IMR-90 (cell line): ENCODE measurements at regions not wholly inside any gene's neighbourhood (a gene's known extent, or its start where the extent isn't known, plus 50 kb on each side); places are given as distances from the start of the nearest gene placed in this dataset.

ENCODE experiments used
- ATAC-seq: fragments of 200-7000 bp; cut with Tn5 transposase; 2 replicates; pipeline ENCODE4 v1.9.1; 2020; ENCODE audit warnings: low read depth, mild to moderate bottlenecking, moderate library complexity
- BruUV-seq: library from RNA; stranded (reverse); fragments of 400-500 nt; replicated peaks from 2 replicates; lab custom pipeline; 2021; lab: Mats Ljungman, UMichigan
- CTCF ChIA-PET: fragments of 300-600 bp; formaldehyde crosslinking; extraction: SDS; loops from one replicate; lab custom pipeline; 2021; ENCODE audit warnings: antibody characterized with exemption; lab: Yijun Ruan, JAX
- POLR2A ChIA-PET: fragments of 300-600 bp; sonication (Branson Sonifier 250); formaldehyde crosslinking; loops from one replicate; lab custom pipeline; 2022; ENCODE audit warnings: antibody characterized with exemption; ENCODE audit not compliant: unreplicated experiment; lab: Charles Lee
- DNase-seq: peaks from one replicate; pipeline ENCODE4 v3.0.0; 2013
- H2AFZ ChIP-seq: replicated peaks from 2 replicates; pipeline ENCODE3; 2013; ENCODE audit warnings: low read length, mild to moderate bottlenecking; ENCODE audit not compliant: poor library complexity
- H2AK5ac ChIP-seq: 2 replicates; pipeline ENCODE4 v1.6.1; 2013; ENCODE audit warnings: low read depth, low read length, inconsistent platforms
- H2AK9ac ChIP-seq: replicated peaks from 2 replicates; pipeline ENCODE3; 2013; ENCODE audit warnings: mild to moderate bottlenecking, low read depth, low read length, moderate library complexity; ENCODE audit not compliant: poor library complexity
- H2BK120ac ChIP-seq: 2 replicates; pipeline ENCODE4 v1.6.1; 2013; ENCODE audit warnings: low read depth, low read length, inconsistent platforms
- H2BK15ac ChIP-seq: 3 replicates; pipeline ENCODE4 v1.6.1; 2013; ENCODE audit warnings: low read depth, low read length, inconsistent platforms
- H2BK20ac ChIP-seq: 2 replicates; pipeline ENCODE4 v1.6.1; 2013; ENCODE audit warnings: low read depth, mild to moderate bottlenecking, inconsistent platforms, low read length, moderate library complexity
- H2BK5ac ChIP-seq: 2 replicates; pipeline ENCODE4 v1.6.1; 2013; ENCODE audit warnings: mild to moderate bottlenecking, low read depth, low read length, inconsistent platforms; ENCODE audit not compliant: poor library complexity, severe bottlenecking
- H3K14ac ChIP-seq: replicated peaks from 2 replicates; pipeline ENCODE4 v1.6.1; 2013; ENCODE audit warnings: low read depth, low read length, inconsistent platforms
- H3K18ac ChIP-seq: 2 replicates; pipeline ENCODE4 v1.6.1; 2013; ENCODE audit warnings: low read depth, low read length, control low read depth
- H3K23ac ChIP-seq: 2 replicates; pipeline ENCODE4 v1.6.1; 2013; ENCODE audit warnings: low read depth, low read length, inconsistent platforms
- H3K27ac ChIP-seq: 2 replicates; pipeline ENCODE4 v1.5.1; 2013; ENCODE audit warnings: mild to moderate bottlenecking, control low read depth, low read length; ENCODE audit not compliant: insufficient read depth
- H3K27me3 ChIP-seq: 2 replicates; pipeline ENCODE4 v1.6.1; 2013; ENCODE audit warnings: low read length; ENCODE audit not compliant: control insufficient read depth, insufficient read depth
- H3K36me3 ChIP-seq: 2 replicates; pipeline ENCODE4 v1.6.1; 2013; ENCODE audit warnings: low read length, mixed read lengths; ENCODE audit not compliant: control insufficient read depth, insufficient read depth
- H3K4ac ChIP-seq: 2 replicates; pipeline ENCODE4 v1.6.1; 2013; ENCODE audit warnings: low read depth, low read length, inconsistent platforms
- H3K4me1 ChIP-seq: 2 replicates; pipeline ENCODE4 v1.6.1; 2013; ENCODE audit warnings: low read length, mixed read lengths; ENCODE audit not compliant: control insufficient read depth, insufficient read depth
- H3K4me2 ChIP-seq: 2 replicates; pipeline ENCODE4 v1.6.1; 2013; ENCODE audit warnings: low read depth, mild to moderate bottlenecking, control low read depth, low read length, moderate library complexity
- H3K4me3 ChIP-seq: 2 replicates; pipeline ENCODE4 v1.5.1; 2013; ENCODE audit warnings: low read depth, mild to moderate bottlenecking, control low read depth, low read length, moderate library complexity; ENCODE audit not compliant: insufficient read depth
- H3K56ac ChIP-seq: 2 replicates; pipeline ENCODE4 v1.6.1; 2013; ENCODE audit warnings: low read length, inconsistent platforms; ENCODE audit not compliant: insufficient read depth; ENCODE audit errors: extremely low read depth
- H3K79me1 ChIP-seq, 2 experiments: 2 replicates each; pipeline ENCODE4 v1.6.1; 2013; ENCODE audit warnings: low read length in 2 of 2, inconsistent platforms in 1 of 2, low read depth in 1 of 2
- H3K9ac ChIP-seq: 2 replicates; pipeline ENCODE4 v1.6.1; 2013; ENCODE audit warnings: low read depth, low read length, control low read depth
- H3K9me1 ChIP-seq: 2 replicates; pipeline ENCODE4 v1.6.1; 2013; ENCODE audit warnings: low read length, inconsistent platforms; ENCODE audit not compliant: insufficient read depth
- H3K9me3 ChIP-seq: 2 replicates; pipeline ENCODE4 v1.6.1; 2013; ENCODE audit warnings: low read length; ENCODE audit not compliant: control insufficient read depth, insufficient read depth
- H4K20me1 ChIP-seq: 2 replicates; pipeline ENCODE4 v1.6.1; 2013; ENCODE audit warnings: low read length, inconsistent platforms; ENCODE audit not compliant: insufficient read depth
- H4K5ac ChIP-seq: 2 replicates; pipeline ENCODE4 v1.6.1; 2013; ENCODE audit warnings: mild to moderate bottlenecking, low read depth, low read length, control low read depth
- H4K8ac ChIP-seq, 2 experiments: 2 replicates each; pipeline ENCODE4 v1.6.1; 2013; ENCODE audit warnings: low read depth in 2 of 2, low read length in 2 of 2, control low read depth in 1 of 2, inconsistent platforms in 1 of 2
- H4K91ac ChIP-seq: 2 replicates; pipeline ENCODE4 v1.6.1; 2013; ENCODE audit warnings: low read depth, low read length, inconsistent platforms; ENCODE audit not compliant: insufficient read depth
- BHLHE40 ChIP-seq: fragments of 150-350 bp; IDR thresholded peaks from 2 replicates; pipeline ENCODE4 v1.6.1; 2016; ENCODE audit warnings: mild to moderate bottlenecking, low read depth, low read length
- CEBPB ChIP-seq: IDR thresholded peaks from 2 replicates; pipeline ENCODE4 v1.6.1; 2012; ENCODE audit warnings: low read depth, low read length, improper control_type of control experiment
- CHD1 ChIP-seq: IDR thresholded peaks from 2 replicates; pipeline ENCODE4 v1.6.1; 2012; ENCODE audit warnings: low read depth, low read length, improper control_type of control experiment
- ELK1 ChIP-seq: fragments of 150-350 bp; IDR thresholded peaks from 2 replicates; pipeline ENCODE4 v1.6.1; 2016; ENCODE audit warnings: low read depth, mild to moderate bottlenecking, low read length, moderate library complexity, borderline replicate concordance
- FOS ChIP-seq: fragments of 150-350 bp; IDR thresholded peaks from 2 replicates; pipeline ENCODE4 v1.6.1; 2016; ENCODE audit warnings: low read depth, low read length
- MAFK ChIP-seq: IDR thresholded peaks from 2 replicates; pipeline ENCODE4 v1.6.1; 2012; ENCODE audit warnings: low read depth, low read length, improper control_type of control experiment
- MAZ ChIP-seq: IDR thresholded peaks from 2 replicates; pipeline ENCODE4 v1.6.1; 2012; ENCODE audit warnings: low read depth, mild to moderate bottlenecking, low read length, improper control_type of control experiment, moderate library complexity, borderline replicate concordance
- MXI1 ChIP-seq: IDR thresholded peaks from 2 replicates; pipeline ENCODE4 v1.6.1; 2012; ENCODE audit warnings: low read depth, mild to moderate bottlenecking, low read length, moderate library complexity, borderline replicate concordance
- NFE2L2 ChIP-seq: fragments of 150-350 bp; IDR thresholded peaks from 2 replicates; pipeline ENCODE4 v1.6.1; 2016; ENCODE audit warnings: low read depth, mild to moderate bottlenecking, low read length
- POLR2A ChIP-seq: IDR thresholded peaks from 2 replicates; pipeline ENCODE4 v1.6.1; 2012; ENCODE audit warnings: mild to moderate bottlenecking, low read depth, low read length
- RAD21 ChIP-seq: IDR thresholded peaks from 2 replicates; pipeline ENCODE4 v1.6.1; 2012; ENCODE audit warnings: low read length, improper control_type of control experiment
- RCOR1 ChIP-seq: IDR thresholded peaks from 2 replicates; pipeline ENCODE4 v1.6.1; 2012; ENCODE audit warnings: mild to moderate bottlenecking, low read length, improper control_type of control experiment; ENCODE audit not compliant: insufficient replicate concordance
- RFX5 ChIP-seq: IDR thresholded peaks from 2 replicates; pipeline ENCODE4 v1.8.0; 2012; ENCODE audit warnings: low read depth, mild to moderate bottlenecking, low read length, moderate library complexity
- SMC3 ChIP-seq: fragments of 150-350 bp; IDR thresholded peaks from 2 replicates; pipeline ENCODE4 v1.6.1; 2016; ENCODE audit warnings: low read depth, mild to moderate bottlenecking, antibody characterized with exemption, low read length, moderate library complexity
- WGBS, 2 experiments: methylation state at CpG; one replicate each; pipeline versions ENCODE4 v1.1.5 to v1.1.7; 2013; ENCODE audit warnings: missing lambda C conversion rate in 2 of 2; ENCODE audit not compliant: insufficient read length in 1 of 2; ENCODE audit errors: extremely low coverage in 2 of 2; 5-methylcytosine and 5-hydroxymethylcytosine counted together
- dilution Hi-C: fragments of 300-500 bp; cut with HindIII; formaldehyde crosslinking; loops from one replicate; pipeline ENCODE4 v1.14.3; 2018; ENCODE audit warnings: low sequenced_read_pairs; ENCODE audit not compliant: unreplicated experiment
- in situ Hi-C: fragments of 300-500 bp; cut with MboI; formaldehyde crosslinking; loops from 3 replicates; pipeline ENCODE4 v1.14.3; 2019; ENCODE audit warnings: low sequenced_read_pairs, inconsistent platforms, mixed read lengths
- intact Hi-C: fragments of 100-400 bp; cut with micrococcal nuclease; formaldehyde crosslinking; loops from 2 replicates; pipeline ENCODE4 v1.10.0; 2022
- TF ChIP-seq, protein P1 (sequence below): conservative IDR thresholded peaks from 2 replicates; pipeline ENCODE4 v1.5.1; 2012; ENCODE audit warnings: mild to moderate bottlenecking, low read depth, low read length, improper control_type of control experiment
- TF ChIP-seq, protein P2 (sequence below): fragments of 150-350 bp; IDR thresholded peaks from 2 replicates; pipeline ENCODE4 v1.6.1; 2017; ENCODE audit warnings: mild to moderate bottlenecking, antibody characterized with exemption, low read length, low read depth

GRCh38 chr9:81028504-81028903, 660.8 kb downstream of the TLE1 start:
- H3K79me1 ChIP-seq = no peaks in the 10 kb centered on the region
- in situ Hi-C loops = no loop called here
- intact Hi-C loops = no loop called here
- no peaks in the 10 kb centered on the region for H3K36me3 ChIP-seq
- no peak overlapping the region for H3K9ac ChIP-seq
- H4K8ac ChIP-seq = no peak overlapping the region
- no TSS peak for BruUV-seq
- no peak overlapping the region for H3K14ac ChIP-seq
- H3K9me1 ChIP-seq = no peaks in the 10 kb centered on the region; the same call in 1 of the 2 replicates
- H4K5ac ChIP-seq = no peak overlapping the region
- ATAC-seq = peak; percentile 88
- no peak overlapping the region for H2BK20ac ChIP-seq
- no CpG with 5 or more reads among the region's 4 CpGs for WGBS, 2 experiments
- H3K27me3 ChIP-seq = no peaks in the 10 kb centered on the region
- no peak overlapping the region for H3K23ac ChIP-seq
- dilution Hi-C loops = no loop called here
- H3K9me3 ChIP-seq = no peaks in the 10 kb centered on the region
- no peak overlapping the region for H3K27ac ChIP-seq
- ChIA-PET POLR2A (no interaction called here), CTCF (no interaction called here)
- DNase-seq = peak; percentile 97
- no peak overlapping the region for H2BK15ac ChIP-seq
- H2BK120ac ChIP-seq = no peak overlapping the region; the same call in 1 of the 2 replicates
- no peak overlapping the region for H2BK5ac ChIP-seq
- no peak overlapping the region for H2AK9ac ChIP-seq
- no peaks in the 10 kb centered on the region for H4K20me1 ChIP-seq
- no peak overlapping the region for H2AFZ ChIP-seq
- H3K4me2 ChIP-seq = 0 out of 2 replicates have a peak overlapping the region, but pooled peaks have one; percentile 1
- H2AK5ac ChIP-seq = no peak overlapping the region
- no peak overlapping the region for H3K4ac ChIP-seq
- no peak overlapping the region for H3K4me3 ChIP-seq
- TF ChIP-seq NFE2L2 (no peak), CHD1 (no peak), MAZ (no peak), FOS (peak; percentile 92), CEBPB (peak; percentile 74), RFX5 (no peak), ELK1 (no peak), RCOR1 (peak; percentile 81), RAD21 (peak; percentile 16; the same call in 1 of the 2 replicates), BHLHE40 (peak; percentile 36; the same call in 1 of the 2 replicates), SMC3 (no peak), MXI1 (no peak), POLR2A (no peak), MAFK (0 out of 2 replicates have a peak, but pooled peaks have one; percentile 13)
- TF ChIP-seq, protein P1, sequence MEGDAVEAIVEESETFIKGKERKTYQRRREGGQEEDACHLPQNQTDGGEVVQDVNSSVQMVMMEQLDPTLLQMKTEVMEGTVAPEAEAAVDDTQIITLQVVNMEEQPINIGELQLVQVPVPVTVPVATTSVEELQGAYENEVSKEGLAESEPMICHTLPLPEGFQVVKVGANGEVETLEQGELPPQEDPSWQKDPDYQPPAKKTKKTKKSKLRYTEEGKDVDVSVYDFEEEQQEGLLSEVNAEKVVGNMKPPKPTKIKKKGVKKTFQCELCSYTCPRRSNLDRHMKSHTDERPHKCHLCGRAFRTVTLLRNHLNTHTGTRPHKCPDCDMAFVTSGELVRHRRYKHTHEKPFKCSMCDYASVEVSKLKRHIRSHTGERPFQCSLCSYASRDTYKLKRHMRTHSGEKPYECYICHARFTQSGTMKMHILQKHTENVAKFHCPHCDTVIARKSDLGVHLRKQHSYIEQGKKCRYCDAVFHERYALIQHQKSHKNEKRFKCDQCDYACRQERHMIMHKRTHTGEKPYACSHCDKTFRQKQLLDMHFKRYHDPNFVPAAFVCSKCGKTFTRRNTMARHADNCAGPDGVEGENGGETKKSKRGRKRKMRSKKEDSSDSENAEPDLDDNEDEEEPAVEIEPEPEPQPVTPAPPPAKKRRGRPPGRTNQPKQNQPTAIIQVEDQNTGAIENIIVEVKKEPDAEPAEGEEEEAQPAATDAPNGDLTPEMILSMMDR = no peak
- TF ChIP-seq, protein P2, sequence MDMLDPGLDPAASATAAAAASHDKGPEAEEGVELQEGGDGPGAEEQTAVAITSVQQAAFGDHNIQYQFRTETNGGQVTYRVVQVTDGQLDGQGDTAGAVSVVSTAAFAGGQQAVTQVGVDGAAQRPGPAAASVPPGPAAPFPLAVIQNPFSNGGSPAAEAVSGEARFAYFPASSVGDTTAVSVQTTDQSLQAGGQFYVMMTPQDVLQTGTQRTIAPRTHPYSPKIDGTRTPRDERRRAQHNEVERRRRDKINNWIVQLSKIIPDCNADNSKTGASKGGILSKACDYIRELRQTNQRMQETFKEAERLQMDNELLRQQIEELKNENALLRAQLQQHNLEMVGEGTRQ = no peak
- no peak overlapping the region for H4K91ac ChIP-seq
- H3K4me1 ChIP-seq = peaks cover 11% of the 10 kb centered on the region
- H3K56ac ChIP-seq = no peak overlapping the region
- no peak overlapping the region; the same call in 1 of the 2 replicates for H3K18ac ChIP-seq
